Hepatocyte (in vitro differentiated cells): ENCODE measurements at regions not wholly inside any gene's neighbourhood (a gene's known extent, or its start where the extent isn't known, plus 50 kb on each side); places are given as distances from the start of the nearest gene placed in this dataset.

Experiments
- EZH2 ChIP-seq: fragments of 200-600 bp; sonication (generic); IDR thresholded peaks from 2 replicates; pipeline ENCODE4 v1.6.1; 2016; ENCODE audit warnings: antibody characterized with exemption, mild to moderate bottlenecking, borderline replicate concordance
- TF ChIP-seq, protein P1 (sequence below): fragments of 200-600 bp; sonication (generic); IDR thresholded peaks from 2 replicates; pipeline ENCODE4 v1.5.1; 2016; ENCODE audit warnings: antibody characterized with exemption, mild to moderate bottlenecking; ENCODE audit not compliant: poor library complexity

DNA sequence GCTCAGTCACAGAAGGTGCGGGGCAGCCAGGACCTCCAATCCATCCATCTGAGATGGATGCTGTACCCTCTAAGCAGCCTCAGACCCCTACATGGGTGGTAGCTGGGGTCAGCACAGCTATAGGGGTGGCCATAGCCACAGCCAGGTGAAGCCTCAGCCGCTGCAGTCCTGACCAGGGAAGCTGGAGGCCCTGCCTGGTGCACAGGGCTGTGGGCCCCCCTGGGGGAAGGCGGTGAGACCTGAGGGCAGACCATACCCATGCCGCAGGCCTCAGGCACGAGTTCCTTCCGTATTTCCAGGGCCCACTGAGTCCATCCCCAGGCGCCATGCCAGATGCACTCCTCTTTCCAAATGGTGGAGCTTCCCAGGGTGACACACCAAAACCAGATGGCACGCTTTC lies 96.6 kb upstream of the KDM7A start:
- TF ChIP-seq, protein P1, sequence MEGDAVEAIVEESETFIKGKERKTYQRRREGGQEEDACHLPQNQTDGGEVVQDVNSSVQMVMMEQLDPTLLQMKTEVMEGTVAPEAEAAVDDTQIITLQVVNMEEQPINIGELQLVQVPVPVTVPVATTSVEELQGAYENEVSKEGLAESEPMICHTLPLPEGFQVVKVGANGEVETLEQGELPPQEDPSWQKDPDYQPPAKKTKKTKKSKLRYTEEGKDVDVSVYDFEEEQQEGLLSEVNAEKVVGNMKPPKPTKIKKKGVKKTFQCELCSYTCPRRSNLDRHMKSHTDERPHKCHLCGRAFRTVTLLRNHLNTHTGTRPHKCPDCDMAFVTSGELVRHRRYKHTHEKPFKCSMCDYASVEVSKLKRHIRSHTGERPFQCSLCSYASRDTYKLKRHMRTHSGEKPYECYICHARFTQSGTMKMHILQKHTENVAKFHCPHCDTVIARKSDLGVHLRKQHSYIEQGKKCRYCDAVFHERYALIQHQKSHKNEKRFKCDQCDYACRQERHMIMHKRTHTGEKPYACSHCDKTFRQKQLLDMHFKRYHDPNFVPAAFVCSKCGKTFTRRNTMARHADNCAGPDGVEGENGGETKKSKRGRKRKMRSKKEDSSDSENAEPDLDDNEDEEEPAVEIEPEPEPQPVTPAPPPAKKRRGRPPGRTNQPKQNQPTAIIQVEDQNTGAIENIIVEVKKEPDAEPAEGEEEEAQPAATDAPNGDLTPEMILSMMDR: no peak
- TF ChIP-seq EZH2: no peak
